ENCODE measurements at regions not wholly inside any gene's neighbourhood (a gene's known extent, or its start where the extent isn't known, plus 50 kb on each side); places are given as distances from the start of the nearest gene placed in this dataset.

DNA sequence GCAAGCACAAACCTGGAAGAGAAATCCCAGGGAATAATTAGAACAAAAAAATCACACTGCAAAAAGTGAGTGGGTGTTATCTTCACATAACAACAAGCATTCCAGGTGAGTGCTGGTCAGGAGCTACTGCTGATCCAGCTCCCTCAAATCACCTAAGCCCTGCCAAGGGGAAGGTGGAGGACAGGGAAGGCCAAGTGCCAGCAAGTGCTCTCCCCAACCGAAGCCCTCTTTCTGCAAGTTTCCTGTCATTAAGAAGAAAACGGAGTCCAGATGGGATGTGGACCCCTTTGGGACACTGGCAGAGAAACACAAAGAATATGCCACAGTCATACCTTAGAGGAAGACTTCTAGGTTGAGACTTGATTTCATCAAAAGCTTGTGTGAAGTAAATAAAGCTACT is 933.0 kb upstream of the ZNF722 start:
- Histone ChIP-seq H3K4me1 (replicated peaks in 1 of 2; ENCODE audit: control insufficient read depth in 2 of 2, insufficient read depth in 2 of 2, low read length in 2 of 2) (no peaks in the 10 kb centered on the region), H3K4me3 (no peak overlapping the region), H3K79me2 (ENCODE audit: control insufficient read depth, insufficient read depth, low read length) (no peaks in the 10 kb centered on the region), H4K20me1 (replicated peaks; ENCODE audit: control insufficient read depth, insufficient read depth, low read length) (no peaks in the 10 kb centered on the region), H3K4me2 (ENCODE audit: insufficient read depth, low read length) (no peak overlapping the region), H2AFZ (ENCODE audit: low read depth, low read length) (no peak overlapping the region), H3K27ac (ENCODE audit: extremely low read depth, low read depth, low read length) (no peak overlapping the region), H3K9me1 (ENCODE audit: control insufficient read depth, insufficient read depth, low read length) (no peaks in the 10 kb centered on the region), H3K9ac (ENCODE audit: insufficient read depth in 1 of 2, low read depth in 2 of 2, low read length in 2 of 2) (no peak overlapping the region), H3K27me3 (ENCODE audit: control insufficient read depth in 2 of 2, insufficient read depth in 2 of 2, low read length in 2 of 2) (no peaks in the 10 kb centered on the region), H3K36me3 (ENCODE audit: control insufficient read depth, insufficient read depth, low read length) (no peaks in the 10 kb centered on the region), H3K9me3 (replicated peaks; ENCODE audit: control insufficient read depth, insufficient read depth, low read depth, low read length) (no peaks in the 10 kb centered on the region)
- POLR2A ChIA-PET, result no interaction called here
- FAIRE-seq (no peak), ATAC-seq (no peak), DNase-seq (ENCODE audit: extremely low read depth in 1 of 4, low spot score in 3 of 4) (no peak)
- intact Hi-C loops (cut with micrococcal nuclease), result no loop called here
- CTCF ChIA-PET (ENCODE audit: low intra/inter-chr PET ratio), result no interaction called here
- in situ Hi-C loops (cut with MboI), result no loop called here
- WGBS (ENCODE audit: insufficient coverage, low coverage, missing lambda C conversion rate), result 0% methylated on average over 2 of the region's 2 CpGs
- BruUV-seq (replicated peaks), result no TSS peak
- TF ChIP-seq, protein P1, sequence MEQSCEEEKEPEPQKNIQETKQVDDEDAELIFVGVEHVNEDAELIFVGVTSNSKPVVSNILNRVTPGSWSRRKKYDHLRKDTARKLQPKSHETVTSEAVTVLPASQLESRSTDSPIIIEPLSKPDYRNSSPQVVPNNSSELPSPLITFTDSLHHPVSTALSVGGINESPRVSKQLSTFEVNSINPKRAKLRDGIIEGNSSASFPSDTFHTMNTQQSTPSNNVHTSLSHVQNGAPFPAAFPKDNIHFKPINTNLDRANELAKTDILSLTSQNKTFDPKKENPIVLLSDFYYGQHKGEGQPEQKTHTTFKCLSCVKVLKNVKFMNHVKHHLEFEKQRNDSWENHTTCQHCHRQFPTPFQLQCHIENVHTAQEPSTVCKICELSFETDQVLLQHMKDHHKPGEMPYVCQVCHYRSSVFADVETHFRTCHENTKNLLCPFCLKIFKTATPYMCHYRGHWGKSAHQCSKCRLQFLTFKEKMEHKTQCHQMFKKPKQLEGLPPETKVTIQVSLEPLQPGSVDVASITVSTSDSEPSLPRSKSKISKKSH (CRISPR knock-in tag; IDR thresholded peaks at IDR 0.05), result no peak
- no peak for TF ChIP-seq RB1 (IDR thresholded peaks at IDR 0.05; ENCODE audit: low read depth)
- no peak for TF ChIP-seq HMGN3 (IDR thresholded peaks at IDR 0.05; ENCODE audit: borderline replicate concordance, extremely low read depth, insufficient read length, low read depth, low read length)
- TF ChIP-seq, protein P2, sequence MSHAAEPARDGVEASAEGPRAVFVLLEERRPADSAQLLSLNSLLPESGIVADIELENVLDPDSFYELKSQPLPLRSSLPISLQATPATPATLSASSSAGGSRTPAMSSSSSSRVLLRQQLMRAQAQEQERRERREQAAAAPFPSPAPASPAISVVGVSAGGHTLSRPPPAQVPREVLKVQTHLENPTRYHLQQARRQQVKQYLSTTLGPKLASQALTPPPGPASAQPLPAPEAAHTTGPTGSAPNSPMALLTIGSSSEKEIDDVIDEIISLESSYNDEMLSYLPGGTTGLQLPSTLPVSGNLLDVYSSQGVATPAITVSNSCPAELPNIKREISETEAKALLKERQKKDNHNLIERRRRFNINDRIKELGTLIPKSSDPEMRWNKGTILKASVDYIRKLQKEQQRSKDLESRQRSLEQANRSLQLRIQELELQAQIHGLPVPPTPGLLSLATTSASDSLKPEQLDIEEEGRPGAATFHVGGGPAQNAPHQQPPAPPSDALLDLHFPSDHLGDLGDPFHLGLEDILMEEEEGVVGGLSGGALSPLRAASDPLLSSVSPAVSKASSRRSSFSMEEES (CRISPR knock-in tag; IDR thresholded peaks at IDR 0.05), result no peak
- TF ChIP-seq, protein P3, sequence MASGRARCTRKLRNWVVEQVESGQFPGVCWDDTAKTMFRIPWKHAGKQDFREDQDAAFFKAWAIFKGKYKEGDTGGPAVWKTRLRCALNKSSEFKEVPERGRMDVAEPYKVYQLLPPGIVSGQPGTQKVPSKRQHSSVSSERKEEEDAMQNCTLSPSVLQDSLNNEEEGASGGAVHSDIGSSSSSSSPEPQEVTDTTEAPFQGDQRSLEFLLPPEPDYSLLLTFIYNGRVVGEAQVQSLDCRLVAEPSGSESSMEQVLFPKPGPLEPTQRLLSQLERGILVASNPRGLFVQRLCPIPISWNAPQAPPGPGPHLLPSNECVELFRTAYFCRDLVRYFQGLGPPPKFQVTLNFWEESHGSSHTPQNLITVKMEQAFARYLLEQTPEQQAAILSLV (tag; IDR thresholded peaks at IDR 0.05), result no peak
- TF ChIP-seq PHF21A (IDR thresholded peaks at IDR 0.05; ENCODE audit: borderline replicate concordance, low read depth), result no peak
- no peak for TF ChIP-seq RAD51 (IDR thresholded peaks at IDR 0.05; ENCODE audit: borderline replicate concordance, low read depth)
- TF ChIP-seq ELF4 (CRISPR knock-in tag; IDR thresholded peaks at IDR 0.05), result no peak
- TF ChIP-seq KLF16 (IDR thresholded peaks at IDR 0.05), result no peak
- TF ChIP-seq, protein P4, sequence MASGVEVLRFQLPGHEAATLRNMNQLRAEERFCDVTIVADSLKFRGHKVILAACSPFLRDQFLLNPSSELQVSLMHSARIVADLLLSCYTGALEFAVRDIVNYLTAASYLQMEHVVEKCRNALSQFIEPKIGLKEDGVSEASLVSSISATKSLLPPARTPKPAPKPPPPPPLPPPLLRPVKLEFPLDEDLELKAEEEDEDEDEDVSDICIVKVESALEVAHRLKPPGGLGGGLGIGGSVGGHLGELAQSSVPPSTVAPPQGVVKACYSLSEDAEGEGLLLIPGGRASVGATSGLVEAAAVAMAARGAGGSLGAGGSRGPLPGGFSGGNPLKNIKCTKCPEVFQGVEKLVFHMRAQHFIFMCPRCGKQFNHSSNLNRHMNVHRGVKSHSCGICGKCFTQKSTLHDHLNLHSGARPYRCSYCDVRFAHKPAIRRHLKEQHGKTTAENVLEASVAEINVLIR (CRISPR knock-in tag; IDR thresholded peaks at IDR 0.05), result no peak
- no peak for TF ChIP-seq RFX7 (CRISPR knock-in tag; IDR thresholded peaks at IDR 0.05)
- TF ChIP-seq, protein P5, sequence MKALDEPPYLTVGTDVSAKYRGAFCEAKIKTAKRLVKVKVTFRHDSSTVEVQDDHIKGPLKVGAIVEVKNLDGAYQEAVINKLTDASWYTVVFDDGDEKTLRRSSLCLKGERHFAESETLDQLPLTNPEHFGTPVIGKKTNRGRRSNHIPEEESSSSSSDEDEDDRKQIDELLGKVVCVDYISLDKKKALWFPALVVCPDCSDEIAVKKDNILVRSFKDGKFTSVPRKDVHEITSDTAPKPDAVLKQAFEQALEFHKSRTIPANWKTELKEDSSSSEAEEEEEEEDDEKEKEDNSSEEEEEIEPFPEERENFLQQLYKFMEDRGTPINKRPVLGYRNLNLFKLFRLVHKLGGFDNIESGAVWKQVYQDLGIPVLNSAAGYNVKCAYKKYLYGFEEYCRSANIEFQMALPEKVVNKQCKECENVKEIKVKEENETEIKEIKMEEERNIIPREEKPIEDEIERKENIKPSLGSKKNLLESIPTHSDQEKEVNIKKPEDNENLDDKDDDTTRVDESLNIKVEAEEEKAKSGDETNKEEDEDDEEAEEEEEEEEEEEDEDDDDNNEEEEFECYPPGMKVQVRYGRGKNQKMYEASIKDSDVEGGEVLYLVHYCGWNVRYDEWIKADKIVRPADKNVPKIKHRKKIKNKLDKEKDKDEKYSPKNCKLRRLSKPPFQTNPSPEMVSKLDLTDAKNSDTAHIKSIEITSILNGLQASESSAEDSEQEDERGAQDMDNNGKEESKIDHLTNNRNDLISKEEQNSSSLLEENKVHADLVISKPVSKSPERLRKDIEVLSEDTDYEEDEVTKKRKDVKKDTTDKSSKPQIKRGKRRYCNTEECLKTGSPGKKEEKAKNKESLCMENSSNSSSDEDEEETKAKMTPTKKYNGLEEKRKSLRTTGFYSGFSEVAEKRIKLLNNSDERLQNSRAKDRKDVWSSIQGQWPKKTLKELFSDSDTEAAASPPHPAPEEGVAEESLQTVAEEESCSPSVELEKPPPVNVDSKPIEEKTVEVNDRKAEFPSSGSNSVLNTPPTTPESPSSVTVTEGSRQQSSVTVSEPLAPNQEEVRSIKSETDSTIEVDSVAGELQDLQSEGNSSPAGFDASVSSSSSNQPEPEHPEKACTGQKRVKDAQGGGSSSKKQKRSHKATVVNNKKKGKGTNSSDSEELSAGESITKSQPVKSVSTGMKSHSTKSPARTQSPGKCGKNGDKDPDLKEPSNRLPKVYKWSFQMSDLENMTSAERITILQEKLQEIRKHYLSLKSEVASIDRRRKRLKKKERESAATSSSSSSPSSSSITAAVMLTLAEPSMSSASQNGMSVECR (CRISPR knock-in tag; IDR thresholded peaks at IDR 0.05), result no peak
- TF ChIP-seq ZNF699 (CRISPR knock-in tag; IDR thresholded peaks at IDR 0.05; ENCODE audit: insufficient replicate concordance), result no peak
- no peak for TF ChIP-seq NR4A1 (CRISPR knock-in tag; IDR thresholded peaks at IDR 0.05)
- no peak for TF ChIP-seq NR4A1 (tag; IDR thresholded peaks at IDR 0.05)
